Stimulated activated naive CD8-positive, alpha-beta T cell treated with anti-CD3 and anti-CD28 coated beads, Interleukin-15, amount 100 ng/mL, for 72 hours (primary cell): ENCODE measurements at regions not wholly inside any gene's neighbourhood (a gene's known extent, or its start where the extent isn't known, plus 50 kb on each side); places are given as distances from the start of the nearest gene placed in this dataset.
"Not testable (repeated sequence)": the region's sequence is repeated elsewhere in the genome, so short reads cannot be mapped to it uniquely, and the experiment has no call there.

Experiments
- ATAC-seq: fragments of 150-1000 bp; cut with Tn5 transposase; 2 replicates; pipeline ENCODE4 v1.10.0; 2021; ENCODE audit warnings: mild to moderate bottlenecking, moderate library complexity
- DNase-seq, 2 donors: peaks; one replicate each; pipeline ENCODE4 v3.0.0; 2021 to 2022
- H3K27ac Mint-ChIP-seq, 2 donors: one replicate each; pipeline ENCODE4 v1.8.0; 2022; ENCODE audit warnings: mild to moderate bottlenecking in 2 of 2, mixed read lengths in 2 of 2, moderate library complexity in 2 of 2
- H3K27me3 Mint-ChIP-seq: one replicate; pipeline ENCODE4 v1.8.0; 2022; ENCODE audit warnings: mixed read lengths
- H3K4me1 Mint-ChIP-seq: one replicate; pipeline ENCODE4 v1.8.0; 2022; ENCODE audit warnings: mild to moderate bottlenecking, mixed read lengths
- H3K4me3 Mint-ChIP-seq, 2 donors: one replicate each; pipeline ENCODE4 v1.8.0; 2022; ENCODE audit warnings: mild to moderate bottlenecking in 2 of 2, mixed read lengths in 2 of 2, moderate library complexity in 1 of 2
- H3K9me3 Mint-ChIP-seq, 2 donors: one replicate each; pipeline ENCODE4 v1.8.0; 2022; ENCODE audit warnings: mixed read lengths in 2 of 2

- not testable (repeated sequence) for H3K27me3 Mint-ChIP-seq, H3K4me3 Mint-ChIP-seq, H3K4me1 Mint-ChIP-seq, DNase-seq, H3K27ac Mint-ChIP-seq, ATAC-seq
- H3K9me3 Mint-ChIP-seq: peaks cover 29 to 39% of the 10 kb centered on the region in 2 donors
Observed at GRCh38 chr21:9774901-9775593, 746.3 kb upstream of the TPTE start.

DNA sequence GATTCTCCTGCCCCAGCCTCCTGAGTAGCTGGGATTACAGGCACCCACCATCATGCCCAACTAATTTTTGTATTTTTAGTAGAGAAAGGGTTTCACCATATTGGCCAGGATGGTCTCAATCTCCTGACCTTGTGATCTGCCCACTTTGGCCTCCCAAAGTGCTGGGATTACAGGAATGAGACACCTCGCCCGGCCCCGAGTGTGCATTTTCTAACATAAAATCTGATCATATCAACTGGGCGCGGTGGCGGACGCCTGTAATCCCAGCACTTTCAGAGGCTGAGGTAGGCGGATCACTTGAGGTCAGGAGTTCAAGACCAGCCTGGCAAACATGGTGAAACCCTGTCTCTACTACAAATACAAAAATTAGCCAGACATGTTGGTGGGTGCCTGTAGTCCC lies 745.5 kb upstream of the TPTE start:
- H3K27me3 Mint-ChIP-seq, H3K27ac Mint-ChIP-seq, ATAC-seq, DNase-seq, H3K4me3 Mint-ChIP-seq, H3K4me1 Mint-ChIP-seq: not testable (repeated sequence)
- H3K9me3 Mint-ChIP-seq: peaks cover 35 to 46% of the 10 kb centered on the region in 2 donors

GRCh38 chr21:9776286-9777020 lies 744.9 kb upstream of the TPTE start:
- H3K27me3 Mint-ChIP-seq: not testable (repeated sequence)

GRCh38 chr21:9778541-9778940 lies 742.8 kb upstream of the TPTE start:
- H3K27ac Mint-ChIP-seq, H3K27me3 Mint-ChIP-seq, H3K4me3 Mint-ChIP-seq, H3K4me1 Mint-ChIP-seq, ATAC-seq, DNase-seq: not testable (repeated sequence)
- H3K9me3 Mint-ChIP-seq: peaks cover 49 to 55% of the 10 kb centered on the region in 2 donors

More at GRCh38 chr21:9776286-9777020, 744.9 kb upstream of the TPTE start:
- ATAC-seq, H3K4me1 Mint-ChIP-seq, H3K4me3 Mint-ChIP-seq, H3K27ac Mint-ChIP-seq, DNase-seq: not testable (repeated sequence)
- H3K9me3 Mint-ChIP-seq: peaks cover 36 to 47% of the 10 kb centered on the region in 2 donors

GRCh38 chr21:9780441-9780937 lies 740.9 kb upstream of the TPTE start:
- H3K4me3 Mint-ChIP-seq: no peak overlapping the region
- H3K9me3 Mint-ChIP-seq: peaks cover 46 to 57% of the 10 kb centered on the region in 2 donors
- no peak overlapping the region for H3K27ac Mint-ChIP-seq
- DNase-seq (no peak), ATAC-seq (no peak)
- H3K4me1 Mint-ChIP-seq: no peaks in the 10 kb centered on the region
- H3K27me3 Mint-ChIP-seq: no peaks in the 10 kb centered on the region

GRCh38 chr21:9783587-9783986 lies 737.8 kb upstream of the TPTE start:
- not testable (repeated sequence) for H3K27ac Mint-ChIP-seq, H3K4me1 Mint-ChIP-seq, DNase-seq, H3K27me3 Mint-ChIP-seq, ATAC-seq, H3K4me3 Mint-ChIP-seq
- peaks cover 39 to 54% of the 10 kb centered on the region in 2 donors for H3K9me3 Mint-ChIP-seq

DNA sequence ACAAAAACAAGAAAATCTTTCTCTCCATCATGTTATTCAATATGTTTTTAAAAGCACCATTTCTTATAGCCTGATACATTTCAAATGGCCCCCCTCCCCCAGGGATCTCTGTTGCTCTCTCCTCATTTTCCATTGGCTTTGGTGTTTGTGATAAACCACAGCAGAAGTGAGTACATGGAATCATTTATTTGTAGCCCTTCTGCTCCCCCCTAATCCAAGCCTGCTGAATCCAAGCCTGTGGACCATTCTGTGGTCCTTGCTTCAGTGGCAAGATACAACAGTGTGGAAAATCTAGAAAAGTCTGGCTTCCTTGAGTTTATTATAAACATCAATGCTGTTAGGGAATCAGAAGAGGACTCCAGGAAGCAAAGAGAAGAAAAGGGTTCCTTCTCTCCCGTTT lies 737.2 kb upstream of the TPTE start:
- H3K27ac Mint-ChIP-seq, H3K27me3 Mint-ChIP-seq, DNase-seq, H3K4me3 Mint-ChIP-seq, H3K4me1 Mint-ChIP-seq, ATAC-seq: not testable (repeated sequence)
- peaks cover 41 to 57% of the 10 kb centered on the region in 2 donors for H3K9me3 Mint-ChIP-seq

DNA sequence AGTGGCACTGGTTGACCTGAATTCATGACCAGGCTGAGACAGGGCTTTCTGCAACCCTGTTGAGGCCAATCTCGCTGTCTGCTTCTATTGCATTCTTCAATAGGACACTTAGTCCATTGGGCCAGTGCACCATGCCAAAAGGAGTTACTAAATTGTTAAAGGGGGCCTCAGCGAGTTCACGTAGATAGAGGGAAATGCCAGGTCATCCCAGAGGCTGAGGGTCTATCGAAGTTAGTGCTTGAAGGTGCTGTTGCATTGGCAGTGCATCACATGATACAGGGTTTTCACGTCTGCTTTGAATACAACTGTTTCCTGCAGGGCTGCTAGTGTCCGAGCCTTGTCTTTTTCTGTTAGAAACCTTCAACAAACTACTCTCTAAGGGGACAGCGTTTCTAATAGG lies 735.3 kb upstream of the TPTE start:
- not testable (repeated sequence) for H3K4me1 Mint-ChIP-seq, ATAC-seq, H3K4me3 Mint-ChIP-seq, H3K27ac Mint-ChIP-seq, H3K27me3 Mint-ChIP-seq, DNase-seq
- H3K9me3 Mint-ChIP-seq: peaks cover 32 to 61% of the 10 kb centered on the region in 2 donors

- H3K4me1 Mint-ChIP-seq, H3K27ac Mint-ChIP-seq, ATAC-seq, H3K4me3 Mint-ChIP-seq, H3K27me3 Mint-ChIP-seq, DNase-seq: not testable (repeated sequence)
- H3K9me3 Mint-ChIP-seq: peaks cover 28 to 63% of the 10 kb centered on the region in 2 donors
Observed at GRCh38 chr21:9788281-9788680, 733.1 kb upstream of the TPTE start.

DNA sequence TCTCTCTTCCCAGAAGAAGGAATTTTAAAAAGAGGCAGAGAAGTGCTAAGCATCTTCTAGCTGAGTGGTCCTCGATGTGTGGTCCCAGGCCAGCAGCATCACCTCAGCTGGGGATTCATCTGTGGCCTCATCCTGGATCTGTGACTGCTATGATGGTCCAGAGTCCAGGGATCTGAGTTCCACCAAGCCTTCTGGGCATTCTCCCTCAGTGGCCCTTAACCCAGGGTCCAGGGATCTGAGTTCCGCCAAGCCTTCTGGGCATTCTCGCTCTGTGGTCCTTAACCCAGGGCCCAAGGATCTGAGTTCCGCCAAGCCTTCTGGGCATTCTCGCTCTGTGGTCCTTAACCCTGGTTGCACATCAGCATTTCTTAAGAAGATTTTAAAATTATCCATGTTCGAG lies 731.0 kb upstream of the TPTE start:
- peaks cover 20 to 59% of the 10 kb centered on the region in 2 donors for H3K9me3 Mint-ChIP-seq
- not testable (repeated sequence) for H3K27ac Mint-ChIP-seq, H3K27me3 Mint-ChIP-seq, H3K4me3 Mint-ChIP-seq, H3K4me1 Mint-ChIP-seq, ATAC-seq, DNase-seq

DNA sequence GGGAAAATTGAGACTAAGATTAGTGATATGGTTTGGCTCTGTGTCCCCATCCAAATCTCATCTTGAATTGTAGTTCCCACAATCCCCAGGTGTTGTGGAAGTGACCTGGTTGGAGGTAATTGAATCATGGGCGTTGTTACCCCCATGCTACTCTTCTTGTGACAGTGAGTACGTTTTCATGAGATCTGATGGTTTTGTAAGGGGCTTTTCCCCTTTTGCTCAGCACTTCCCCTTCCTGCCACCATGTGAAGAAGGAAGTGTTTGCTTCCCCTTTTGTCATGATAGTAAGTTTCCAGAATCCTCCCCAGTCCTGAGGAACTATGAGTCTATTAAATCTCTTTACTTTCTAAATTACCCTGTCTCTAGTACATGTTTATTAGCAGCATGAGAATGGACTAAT lies 729.9 kb upstream of the TPTE start:
- H3K9me3 Mint-ChIP-seq: peaks cover 24 to 64% of the 10 kb centered on the region in 2 donors
- not testable (repeated sequence) for ATAC-seq, DNase-seq, H3K4me3 Mint-ChIP-seq, H3K27me3 Mint-ChIP-seq, H3K4me1 Mint-ChIP-seq, H3K27ac Mint-ChIP-seq

DNA sequence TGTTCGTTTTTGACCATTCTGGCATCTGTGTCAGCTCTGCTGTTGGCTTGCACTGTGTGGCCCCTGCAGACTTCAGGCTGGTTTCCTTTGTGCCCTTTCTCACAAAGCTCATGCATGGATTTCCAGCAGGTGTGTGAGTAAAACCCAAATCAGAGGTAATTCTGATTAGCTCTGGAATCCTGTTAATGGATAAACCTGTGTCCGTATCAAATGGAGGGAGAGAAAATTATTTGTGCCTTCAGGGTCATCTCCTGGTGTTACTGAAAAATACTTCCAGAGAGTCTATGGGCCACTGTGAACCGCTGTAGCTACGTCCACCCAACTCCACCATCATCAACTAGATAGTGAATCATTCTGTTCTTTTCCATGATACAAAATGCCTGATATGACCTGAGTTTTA lies 726.1 kb upstream of the TPTE start:
- DNase-seq, H3K27me3 Mint-ChIP-seq, H3K4me1 Mint-ChIP-seq, H3K4me3 Mint-ChIP-seq, H3K27ac Mint-ChIP-seq, ATAC-seq: not testable (repeated sequence)
- peaks cover 15 to 32% of the 10 kb centered on the region in 2 donors for H3K9me3 Mint-ChIP-seq

DNA sequence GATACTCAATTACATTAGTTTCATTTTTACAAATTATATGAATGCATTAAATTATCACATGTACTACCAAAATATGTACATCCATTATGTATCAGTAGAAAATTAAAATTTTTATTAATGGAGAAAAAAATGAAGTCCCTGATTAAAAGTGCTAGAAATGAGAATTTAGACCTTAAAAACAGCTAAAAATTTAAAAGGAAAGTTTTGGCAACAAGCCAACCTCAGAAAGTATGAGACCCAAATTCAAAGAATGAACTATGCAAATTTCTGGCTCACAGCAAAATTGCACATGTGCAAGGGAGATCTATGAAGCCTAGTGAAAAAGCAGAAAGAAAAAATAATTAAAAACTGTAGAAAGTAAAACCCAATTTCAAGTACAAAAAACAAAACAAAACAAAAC lies 725.1 kb upstream of the TPTE start:
- peaks cover 15 to 29% of the 10 kb centered on the region in 2 donors for H3K9me3 Mint-ChIP-seq
- not testable (repeated sequence) for H3K27me3 Mint-ChIP-seq, H3K4me1 Mint-ChIP-seq

GRCh38 chr21:9807675-9808074 lies 713.7 kb upstream of the TPTE start:
- not testable (repeated sequence) for H3K4me3 Mint-ChIP-seq, H3K27me3 Mint-ChIP-seq, H3K4me1 Mint-ChIP-seq, ATAC-seq, DNase-seq, H3K27ac Mint-ChIP-seq, H3K9me3 Mint-ChIP-seq

More for the DNA sequence above, 725.1 kb upstream of the TPTE start:
- H3K27ac Mint-ChIP-seq, H3K4me3 Mint-ChIP-seq, ATAC-seq, DNase-seq: not testable (repeated sequence)

DNA sequence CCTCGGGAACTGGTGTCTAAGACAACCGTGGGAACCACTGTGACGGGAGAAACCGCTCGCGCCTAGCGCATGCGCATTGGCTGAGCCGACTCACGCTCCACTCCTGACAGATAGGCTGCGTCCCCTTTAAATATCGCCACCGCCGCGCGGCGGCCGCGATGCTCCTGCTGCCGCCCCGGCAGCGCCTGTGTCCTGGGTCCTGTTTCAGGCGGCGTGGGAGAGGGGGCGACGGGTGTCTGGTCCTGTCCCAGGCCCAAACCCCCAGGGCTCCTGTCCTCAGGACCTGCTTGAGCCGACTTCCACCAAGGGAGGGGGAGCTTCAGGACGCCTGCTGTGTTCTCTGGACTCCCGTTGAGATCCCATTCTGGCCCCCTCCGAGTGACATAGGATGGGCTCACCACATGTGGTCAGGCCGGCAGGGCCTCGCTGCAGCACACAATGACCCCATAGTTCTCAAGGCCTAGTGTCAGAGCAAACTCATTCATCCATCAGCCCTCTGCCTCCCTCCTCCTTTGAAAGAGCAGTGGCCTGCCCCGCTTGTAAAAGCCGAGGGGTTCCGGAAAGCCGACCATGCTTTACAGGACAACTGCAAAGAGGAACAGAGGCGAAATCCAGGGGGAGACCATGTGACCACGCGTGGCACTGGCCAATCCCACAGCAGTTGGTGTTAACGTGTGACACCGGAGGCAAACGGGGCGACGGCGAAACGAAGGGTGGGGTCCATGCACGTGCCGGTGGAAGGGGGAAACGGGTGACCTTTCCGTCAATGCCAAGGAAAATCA lies 710.0 kb upstream of the TPTE start:
- not testable (repeated sequence) for H3K4me1 Mint-ChIP-seq, H3K27ac Mint-ChIP-seq, ATAC-seq, DNase-seq, H3K4me3 Mint-ChIP-seq, H3K27me3 Mint-ChIP-seq, H3K9me3 Mint-ChIP-seq
